ENCODE measurements at regions not wholly inside any gene's neighbourhood (a gene's known extent, or its start where the extent isn't known, plus 50 kb on each side); places are given as distances from the start of the nearest gene placed in this dataset.

DNA sequence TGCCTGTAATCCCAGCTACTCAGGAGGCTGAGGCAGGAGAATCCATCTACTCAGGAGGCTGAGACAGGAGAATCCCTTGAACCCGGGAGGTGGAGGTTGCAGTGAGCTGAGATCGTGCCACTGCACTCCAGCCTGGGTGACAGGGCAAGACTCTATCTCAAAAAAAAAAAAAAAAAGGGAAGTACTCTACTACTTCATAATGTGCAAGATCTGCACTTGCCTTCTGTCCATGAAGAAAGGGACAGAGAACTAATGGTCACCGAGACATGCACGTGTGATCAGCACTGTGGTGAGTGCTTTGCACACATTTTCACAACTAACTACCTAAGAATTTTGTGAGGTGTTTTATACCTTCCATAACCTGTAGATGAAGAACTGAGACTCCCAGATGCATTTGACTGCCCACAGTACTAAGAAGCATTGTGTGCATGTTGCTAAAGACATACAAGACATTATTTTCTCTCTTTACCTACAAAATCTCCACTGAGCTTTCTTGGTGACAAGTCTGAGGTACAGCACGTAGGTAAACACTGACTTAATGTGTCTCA lies 784.8 kb upstream of the ID2 start:
- Histone ChIP-seq H3K27me3 (ENCODE audit: control insufficient read depth in 4 of 4, insufficient read depth in 4 of 4, low read length in 3 of 4) (no peaks in the 10 kb centered on the region), H3K4me1 (ENCODE audit: control insufficient read depth in 4 of 4, insufficient read depth in 4 of 4, low read length in 3 of 4) (no peaks in the 10 kb centered on the region), H3K27ac (ENCODE audit: low read depth in 1 of 2, low read length in 2 of 2) (no peak overlapping the region), H3K4me3 (ENCODE audit: low read depth in 1 of 3, low read length in 3 of 3) (no peak overlapping the region), H3K9me3 (ENCODE audit: control insufficient read depth in 4 of 4, low read length in 3 of 4) (no peaks in the 10 kb centered on the region), H3K9ac (ENCODE audit: low read depth in 1 of 2, low read length in 2 of 2) (no peak overlapping the region), H3K36me3 (ENCODE audit: control insufficient read depth in 4 of 4, insufficient read depth in 3 of 4, low read depth in 1 of 4, low read length in 3 of 4) (no peaks in the 10 kb centered on the region)
- no peak for TF ChIP-seq EGR1 (IDR thresholded peaks at IDR 0.05; ENCODE audit: low read depth in 2 of 2)
- TF ChIP-seq, protein P1, sequence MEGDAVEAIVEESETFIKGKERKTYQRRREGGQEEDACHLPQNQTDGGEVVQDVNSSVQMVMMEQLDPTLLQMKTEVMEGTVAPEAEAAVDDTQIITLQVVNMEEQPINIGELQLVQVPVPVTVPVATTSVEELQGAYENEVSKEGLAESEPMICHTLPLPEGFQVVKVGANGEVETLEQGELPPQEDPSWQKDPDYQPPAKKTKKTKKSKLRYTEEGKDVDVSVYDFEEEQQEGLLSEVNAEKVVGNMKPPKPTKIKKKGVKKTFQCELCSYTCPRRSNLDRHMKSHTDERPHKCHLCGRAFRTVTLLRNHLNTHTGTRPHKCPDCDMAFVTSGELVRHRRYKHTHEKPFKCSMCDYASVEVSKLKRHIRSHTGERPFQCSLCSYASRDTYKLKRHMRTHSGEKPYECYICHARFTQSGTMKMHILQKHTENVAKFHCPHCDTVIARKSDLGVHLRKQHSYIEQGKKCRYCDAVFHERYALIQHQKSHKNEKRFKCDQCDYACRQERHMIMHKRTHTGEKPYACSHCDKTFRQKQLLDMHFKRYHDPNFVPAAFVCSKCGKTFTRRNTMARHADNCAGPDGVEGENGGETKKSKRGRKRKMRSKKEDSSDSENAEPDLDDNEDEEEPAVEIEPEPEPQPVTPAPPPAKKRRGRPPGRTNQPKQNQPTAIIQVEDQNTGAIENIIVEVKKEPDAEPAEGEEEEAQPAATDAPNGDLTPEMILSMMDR (IDR thresholded peaks at IDR 0.05; ENCODE audit: low read depth, low read length, missing input control): no peak
- TF ChIP-seq SP1 (IDR thresholded peaks at IDR 0.05): no peak
- no peak for DNase-seq (ENCODE audit: low spot score)
- WGBS: 82% methylated on average over 5 of the region's 5 CpGs

DNA sequence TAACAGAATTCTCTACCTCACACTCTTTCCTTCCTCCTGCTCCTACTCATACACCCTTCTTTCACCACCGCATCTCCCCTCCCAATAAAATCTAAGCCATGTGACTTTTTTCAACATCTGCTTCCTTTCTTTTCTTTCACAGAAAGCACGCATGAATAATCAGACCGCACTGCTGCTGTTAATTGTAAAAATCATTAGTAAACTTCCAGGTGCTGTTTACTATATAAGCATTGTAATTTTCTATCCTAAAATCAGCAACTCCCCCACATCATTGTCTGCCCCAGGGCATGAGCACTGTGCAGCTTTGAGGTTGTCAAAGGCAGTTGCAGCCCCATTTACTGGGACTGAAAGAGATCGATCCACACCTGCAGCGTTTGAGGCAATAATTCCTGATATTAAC lies 782.6 kb upstream of the ID2 start:
- Histone ChIP-seq H3K9ac (ENCODE audit: low read depth in 1 of 2, low read length in 2 of 2) (no peak overlapping the region), H3K36me3 (ENCODE audit: control insufficient read depth in 4 of 4, insufficient read depth in 3 of 4, low read depth in 1 of 4, low read length in 3 of 4) (no peaks in the 10 kb centered on the region), H3K9me3 (ENCODE audit: control insufficient read depth in 4 of 4, low read length in 3 of 4) (no peaks in the 10 kb centered on the region), H3K4me1 (ENCODE audit: control insufficient read depth in 4 of 4, insufficient read depth in 4 of 4, low read length in 3 of 4) (no peaks in the 10 kb centered on the region), H3K4me3 (ENCODE audit: low read depth in 1 of 3, low read length in 3 of 3) (no peak overlapping the region), H3K27ac (ENCODE audit: low read depth in 1 of 2, low read length in 2 of 2) (no peak overlapping the region), H3K27me3 (ENCODE audit: control insufficient read depth in 4 of 4, insufficient read depth in 4 of 4, low read length in 3 of 4) (no peaks in the 10 kb centered on the region)
- TF ChIP-seq YY1 (IDR thresholded peaks at IDR 0.05) (no peak), TAF1 (conservative IDR thresholded peaks at IDR 0.05) (no peak), FOXA1 (IDR thresholded peaks at IDR 0.05) (no peak), RXRA (IDR thresholded peaks at IDR 0.05) (no peak), EGR1 (IDR thresholded peaks at IDR 0.05; ENCODE audit: low read depth in 2 of 2) (no peak), SP1 (IDR thresholded peaks at IDR 0.05) (no peak), JUND (IDR thresholded peaks at IDR 0.05) (no peak), HNF4G (IDR thresholded peaks at IDR 0.05) (no peak), NR2F2 (IDR thresholded peaks at IDR 0.05) (no peak), RAD21 (IDR thresholded peaks at IDR 0.05) (no peak)
- TF ChIP-seq, protein P2, sequence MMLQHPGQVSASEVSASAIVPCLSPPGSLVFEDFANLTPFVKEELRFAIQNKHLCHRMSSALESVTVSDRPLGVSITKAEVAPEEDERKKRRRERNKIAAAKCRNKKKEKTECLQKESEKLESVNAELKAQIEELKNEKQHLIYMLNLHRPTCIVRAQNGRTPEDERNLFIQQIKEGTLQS (IDR thresholded peaks at IDR 0.05): no peak
- TF ChIP-seq, protein P3, sequence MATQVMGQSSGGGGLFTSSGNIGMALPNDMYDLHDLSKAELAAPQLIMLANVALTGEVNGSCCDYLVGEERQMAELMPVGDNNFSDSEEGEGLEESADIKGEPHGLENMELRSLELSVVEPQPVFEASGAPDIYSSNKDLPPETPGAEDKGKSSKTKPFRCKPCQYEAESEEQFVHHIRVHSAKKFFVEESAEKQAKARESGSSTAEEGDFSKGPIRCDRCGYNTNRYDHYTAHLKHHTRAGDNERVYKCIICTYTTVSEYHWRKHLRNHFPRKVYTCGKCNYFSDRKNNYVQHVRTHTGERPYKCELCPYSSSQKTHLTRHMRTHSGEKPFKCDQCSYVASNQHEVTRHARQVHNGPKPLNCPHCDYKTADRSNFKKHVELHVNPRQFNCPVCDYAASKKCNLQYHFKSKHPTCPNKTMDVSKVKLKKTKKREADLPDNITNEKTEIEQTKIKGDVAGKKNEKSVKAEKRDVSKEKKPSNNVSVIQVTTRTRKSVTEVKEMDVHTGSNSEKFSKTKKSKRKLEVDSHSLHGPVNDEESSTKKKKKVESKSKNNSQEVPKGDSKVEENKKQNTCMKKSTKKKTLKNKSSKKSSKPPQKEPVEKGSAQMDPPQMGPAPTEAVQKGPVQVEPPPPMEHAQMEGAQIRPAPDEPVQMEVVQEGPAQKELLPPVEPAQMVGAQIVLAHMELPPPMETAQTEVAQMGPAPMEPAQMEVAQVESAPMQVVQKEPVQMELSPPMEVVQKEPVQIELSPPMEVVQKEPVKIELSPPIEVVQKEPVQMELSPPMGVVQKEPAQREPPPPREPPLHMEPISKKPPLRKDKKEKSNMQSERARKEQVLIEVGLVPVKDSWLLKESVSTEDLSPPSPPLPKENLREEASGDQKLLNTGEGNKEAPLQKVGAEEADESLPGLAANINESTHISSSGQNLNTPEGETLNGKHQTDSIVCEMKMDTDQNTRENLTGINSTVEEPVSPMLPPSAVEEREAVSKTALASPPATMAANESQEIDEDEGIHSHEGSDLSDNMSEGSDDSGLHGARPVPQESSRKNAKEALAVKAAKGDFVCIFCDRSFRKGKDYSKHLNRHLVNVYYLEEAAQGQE (IDR thresholded peaks at IDR 0.05): no peak
- TF ChIP-seq, protein P4, sequence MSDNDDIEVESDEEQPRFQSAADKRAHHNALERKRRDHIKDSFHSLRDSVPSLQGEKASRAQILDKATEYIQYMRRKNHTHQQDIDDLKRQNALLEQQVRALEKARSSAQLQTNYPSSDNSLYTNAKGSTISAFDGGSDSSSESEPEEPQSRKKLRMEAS (IDR thresholded peaks at IDR 0.05): no peak
- TF ChIP-seq, protein P5, sequence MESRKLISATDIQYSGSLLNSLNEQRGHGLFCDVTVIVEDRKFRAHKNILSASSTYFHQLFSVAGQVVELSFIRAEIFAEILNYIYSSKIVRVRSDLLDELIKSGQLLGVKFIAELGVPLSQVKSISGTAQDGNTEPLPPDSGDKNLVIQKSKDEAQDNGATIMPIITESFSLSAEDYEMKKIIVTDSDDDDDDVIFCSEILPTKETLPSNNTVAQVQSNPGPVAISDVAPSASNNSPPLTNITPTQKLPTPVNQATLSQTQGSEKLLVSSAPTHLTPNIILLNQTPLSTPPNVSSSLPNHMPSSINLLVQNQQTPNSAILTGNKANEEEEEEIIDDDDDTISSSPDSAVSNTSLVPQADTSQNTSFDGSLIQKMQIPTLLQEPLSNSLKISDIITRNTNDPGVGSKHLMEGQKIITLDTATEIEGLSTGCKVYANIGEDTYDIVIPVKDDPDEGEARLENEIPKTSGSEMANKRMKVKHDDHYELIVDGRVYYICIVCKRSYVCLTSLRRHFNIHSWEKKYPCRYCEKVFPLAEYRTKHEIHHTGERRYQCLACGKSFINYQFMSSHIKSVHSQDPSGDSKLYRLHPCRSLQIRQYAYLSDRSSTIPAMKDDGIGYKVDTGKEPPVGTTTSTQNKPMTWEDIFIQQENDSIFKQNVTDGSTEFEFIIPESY (IDR thresholded peaks at IDR 0.05): no peak
- WGBS: 76% methylated on average over 5 of the region's 5 CpGs
- no peak for DNase-seq (ENCODE audit: low spot score)
